H1 (cell line): ENCODE measurements at regions not wholly inside any gene's neighbourhood (a gene's known extent, or its start where the extent isn't known, plus 50 kb on each side); places are given as distances from the start of the nearest gene placed in this dataset.

Experiments
- CTBP2 ChIP-seq: IDR thresholded peaks from 2 replicates; pipeline ENCODE4 v1.7.0; 2011; ENCODE audit warnings: borderline replicate concordance, mild to moderate bottlenecking, moderate library complexity, mixed read lengths, low read length; ENCODE audit not compliant: insufficient read depth, insufficient read length

DNA sequence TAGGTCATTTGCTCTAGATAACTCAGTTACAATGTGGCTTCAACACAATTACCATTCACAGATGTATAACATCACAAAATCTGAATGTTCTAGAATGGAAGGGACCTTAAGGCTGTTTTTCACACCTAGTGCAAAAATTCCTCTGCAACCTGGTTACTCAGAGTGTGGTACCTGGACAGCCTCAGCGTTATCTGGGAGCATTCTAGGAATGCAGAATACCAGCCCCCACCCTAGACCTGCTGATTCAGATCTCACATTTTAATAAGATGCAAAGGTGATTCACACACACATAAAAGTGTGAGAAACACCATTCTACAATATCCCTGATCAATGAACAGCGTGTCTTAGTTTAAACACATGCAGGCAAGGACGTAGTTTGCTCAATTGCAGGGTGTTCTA, 233.1 kb downstream of the TDRD15 start (continued):
- no peak for TF ChIP-seq CTBP2
